ENCODE measurements at regions not wholly inside any gene's neighbourhood (a gene's known extent, or its start where the extent isn't known, plus 50 kb on each side); places are given as distances from the start of the nearest gene placed in this dataset.
"Not testable (repeated sequence)": the region's sequence is repeated elsewhere in the genome, so short reads cannot be mapped to it uniquely, and the experiment has no call there.

- no peak for DNase-seq
These were observed 286.8 kb upstream of the PLD5 start for GRCh38 chr1:242811092-242811840.

- DNase-seq: no peak
These were observed 281.8 kb upstream of the PLD5 start for GRCh38 chr1:242806324-242806723.

GRCh38 chr1:242805360-242805759, 280.9 kb upstream of the PLD5 start:
- not testable (repeated sequence) for DNase-seq

- no peak for DNase-seq
These were observed 278.5 kb upstream of the PLD5 start for GRCh38 chr1:242802973-242803372.

- DNase-seq: no peak
These were observed 276.0 kb upstream of the PLD5 start for GRCh38 chr1:242800521-242800920.

GRCh38 chr1:242797856-242798255, 273.4 kb upstream of the PLD5 start:
- no peak for DNase-seq

- no peak for DNase-seq
These were observed 264.3 kb upstream of the PLD5 start for GRCh38 chr1:242788771-242789170.

GRCh38 chr1:242787968-242788367, 263.5 kb upstream of the PLD5 start:
- no peak for DNase-seq

GRCh38 chr1:242784807-242785206, 260.3 kb upstream of the PLD5 start:
- no peak for DNase-seq

- DNase-seq: no peak
These were observed 259.6 kb upstream of the PLD5 start for GRCh38 chr1:242784084-242784483.

GRCh38 chr1:242774256-242774655, 249.8 kb upstream of the PLD5 start:
- DNase-seq: no peak

GRCh38 chr1:242770366-242770765, 245.9 kb upstream of the PLD5 start:
- DNase-seq: no peak

GRCh38 chr1:242764161-242764560, 239.7 kb upstream of the PLD5 start:
- DNase-seq: no peak

- DNase-seq: no peak
These were observed 237.1 kb upstream of the PLD5 start for GRCh38 chr1:242761556-242761955.

- DNase-seq: no peak
These were observed 230.4 kb upstream of the PLD5 start for GRCh38 chr1:242754926-242755325.

GRCh38 chr1:242754125-242754524, 229.6 kb upstream of the PLD5 start:
- DNase-seq: no peak

- DNase-seq: no peak
These were observed 222.7 kb upstream of the PLD5 start for GRCh38 chr1:242747233-242747632.

GRCh38 chr1:242745079-242745478, 220.6 kb upstream of the PLD5 start:
- DNase-seq: no peak

GRCh38 chr1:242743983-242744780, 219.7 kb upstream of the PLD5 start:
- no peak for DNase-seq

GRCh38 chr1:242738702-242739645, 214.5 kb upstream of the PLD5 start:
- no peak for DNase-seq

- DNase-seq: no peak
These were observed 212.1 kb upstream of the PLD5 start for GRCh38 chr1:242736611-242737010.

- DNase-seq: no peak
These were observed 210.8 kb upstream of the PLD5 start for GRCh38 chr1:242735323-242735722.

GRCh38 chr1:242731446-242731845, 206.9 kb upstream of the PLD5 start:
- DNase-seq: no peak

Data from T-helper 1 cell (primary cell).